DOHH2 (cell line): ENCODE measurements at regions not wholly inside any gene's neighbourhood (a gene's known extent, or its start where the extent isn't known, plus 50 kb on each side); places are given as distances from the start of the nearest gene placed in this dataset.

ENCODE experiments used
- EZH2phosphoT487 ChIP-seq: fragments of 200-600 bp; sonication (generic); IDR thresholded peaks from 2 replicates; pipeline ENCODE4 v1.6.1; 2017; ENCODE audit warnings: borderline replicate concordance, mild to moderate bottlenecking, antibody characterized with exemption, low read length, moderate library complexity, mixed read lengths
- TF ChIP-seq, protein P1 (sequence below): fragments of 200-600 bp; sonication (generic); IDR thresholded peaks from one replicate; pipeline ENCODE4 v1.5.1; 2014; ENCODE audit warnings: antibody characterized with exemption, mild to moderate bottlenecking, low read depth, low read length; ENCODE audit not compliant: poor library complexity, severe bottlenecking

- TF ChIP-seq EZH2phosphoT487, result no peak
- TF ChIP-seq, protein P1, sequence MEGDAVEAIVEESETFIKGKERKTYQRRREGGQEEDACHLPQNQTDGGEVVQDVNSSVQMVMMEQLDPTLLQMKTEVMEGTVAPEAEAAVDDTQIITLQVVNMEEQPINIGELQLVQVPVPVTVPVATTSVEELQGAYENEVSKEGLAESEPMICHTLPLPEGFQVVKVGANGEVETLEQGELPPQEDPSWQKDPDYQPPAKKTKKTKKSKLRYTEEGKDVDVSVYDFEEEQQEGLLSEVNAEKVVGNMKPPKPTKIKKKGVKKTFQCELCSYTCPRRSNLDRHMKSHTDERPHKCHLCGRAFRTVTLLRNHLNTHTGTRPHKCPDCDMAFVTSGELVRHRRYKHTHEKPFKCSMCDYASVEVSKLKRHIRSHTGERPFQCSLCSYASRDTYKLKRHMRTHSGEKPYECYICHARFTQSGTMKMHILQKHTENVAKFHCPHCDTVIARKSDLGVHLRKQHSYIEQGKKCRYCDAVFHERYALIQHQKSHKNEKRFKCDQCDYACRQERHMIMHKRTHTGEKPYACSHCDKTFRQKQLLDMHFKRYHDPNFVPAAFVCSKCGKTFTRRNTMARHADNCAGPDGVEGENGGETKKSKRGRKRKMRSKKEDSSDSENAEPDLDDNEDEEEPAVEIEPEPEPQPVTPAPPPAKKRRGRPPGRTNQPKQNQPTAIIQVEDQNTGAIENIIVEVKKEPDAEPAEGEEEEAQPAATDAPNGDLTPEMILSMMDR, result no peak
These were observed 170.2 kb downstream of the OTOR start for GRCh38 chr20:16918366-16918765.
